ENCODE measurements at regions not wholly inside any gene's neighbourhood (a gene's known extent, or its start where the extent isn't known, plus 50 kb on each side); places are given as distances from the start of the nearest gene placed in this dataset.

DNA sequence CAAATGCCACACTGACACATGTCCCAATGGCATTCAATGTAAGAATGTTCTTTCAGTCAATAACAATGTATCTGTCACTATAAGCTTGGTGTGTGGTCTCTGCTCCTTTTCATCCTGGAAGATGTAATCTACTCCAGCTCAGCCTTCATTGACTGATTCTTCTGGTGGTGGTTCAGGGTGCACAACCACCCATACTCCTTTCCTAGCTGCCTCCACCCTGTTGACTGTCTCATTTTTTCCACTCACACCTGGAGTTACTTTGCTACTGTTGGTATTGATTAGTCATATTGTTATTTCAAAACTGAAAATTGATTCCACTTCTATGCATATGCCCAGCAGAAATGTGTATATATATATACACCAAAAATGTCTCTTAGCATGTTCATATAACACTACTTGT, 140.5 kb downstream of the ASB9 start:
- TF ChIP-seq, protein P1, sequence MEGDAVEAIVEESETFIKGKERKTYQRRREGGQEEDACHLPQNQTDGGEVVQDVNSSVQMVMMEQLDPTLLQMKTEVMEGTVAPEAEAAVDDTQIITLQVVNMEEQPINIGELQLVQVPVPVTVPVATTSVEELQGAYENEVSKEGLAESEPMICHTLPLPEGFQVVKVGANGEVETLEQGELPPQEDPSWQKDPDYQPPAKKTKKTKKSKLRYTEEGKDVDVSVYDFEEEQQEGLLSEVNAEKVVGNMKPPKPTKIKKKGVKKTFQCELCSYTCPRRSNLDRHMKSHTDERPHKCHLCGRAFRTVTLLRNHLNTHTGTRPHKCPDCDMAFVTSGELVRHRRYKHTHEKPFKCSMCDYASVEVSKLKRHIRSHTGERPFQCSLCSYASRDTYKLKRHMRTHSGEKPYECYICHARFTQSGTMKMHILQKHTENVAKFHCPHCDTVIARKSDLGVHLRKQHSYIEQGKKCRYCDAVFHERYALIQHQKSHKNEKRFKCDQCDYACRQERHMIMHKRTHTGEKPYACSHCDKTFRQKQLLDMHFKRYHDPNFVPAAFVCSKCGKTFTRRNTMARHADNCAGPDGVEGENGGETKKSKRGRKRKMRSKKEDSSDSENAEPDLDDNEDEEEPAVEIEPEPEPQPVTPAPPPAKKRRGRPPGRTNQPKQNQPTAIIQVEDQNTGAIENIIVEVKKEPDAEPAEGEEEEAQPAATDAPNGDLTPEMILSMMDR (IDR thresholded peaks at IDR 0.05), result no peak
- TF ChIP-seq POLR2A (IDR thresholded peaks at IDR 0.05), result no peak

Measured in Peyer's patch (tissue), 4 donors.